Left ventricle myocardium inferior (tissue), 1 donor: ENCODE measurements at regions not wholly inside any gene's neighbourhood (a gene's known extent, or its start where the extent isn't known, plus 50 kb on each side); places are given as distances from the start of the nearest gene placed in this dataset.

Experiments
- DNase-seq: peaks from one replicate; pipeline ENCODE4 v3.0.0-alpha.2; 2020
- H3K27ac ChIP-seq: fragments of 200-600 bp; replicated peaks from 2 replicates; pipeline ENCODE4 v1.8.0; 2021
- H3K27me3 ChIP-seq: fragments of 200-600 bp; 2 replicates; pipeline ENCODE4 v1.8.0; 2021; ENCODE audit warnings: low read depth
- H3K36me3 ChIP-seq: fragments of 200-600 bp; 2 replicates; pipeline ENCODE4 v1.8.0; 2021
- H3K4me1 ChIP-seq: fragments of 200-600 bp; 2 replicates; pipeline ENCODE4 v1.8.0; 2021
- H3K4me3 ChIP-seq: fragments of 200-600 bp; 2 replicates; pipeline ENCODE4 v1.8.0; 2021; ENCODE audit warnings: mild to moderate bottlenecking, moderate library complexity
- H3K9me3 ChIP-seq: fragments of 200-600 bp; replicated peaks from 2 replicates; pipeline ENCODE4 v1.8.0; 2021
- intact Hi-C: fragments of 100-400 bp; cut with micrococcal nuclease; formaldehyde crosslinking; loops from one replicate; pipeline ENCODE4 v1.11.0; 2022
- TF ChIP-seq, protein P1 (sequence below): fragments of 200-600 bp; IDR thresholded peaks from 2 replicates; pipeline ENCODE4 v1.8.0; 2021; ENCODE audit warnings: antibody characterized with exemption, mild to moderate bottlenecking, borderline replicate concordance
- donor health status: DM: no; HTN: yes; CAD: no; lungs with severe emphysema.

DNA sequence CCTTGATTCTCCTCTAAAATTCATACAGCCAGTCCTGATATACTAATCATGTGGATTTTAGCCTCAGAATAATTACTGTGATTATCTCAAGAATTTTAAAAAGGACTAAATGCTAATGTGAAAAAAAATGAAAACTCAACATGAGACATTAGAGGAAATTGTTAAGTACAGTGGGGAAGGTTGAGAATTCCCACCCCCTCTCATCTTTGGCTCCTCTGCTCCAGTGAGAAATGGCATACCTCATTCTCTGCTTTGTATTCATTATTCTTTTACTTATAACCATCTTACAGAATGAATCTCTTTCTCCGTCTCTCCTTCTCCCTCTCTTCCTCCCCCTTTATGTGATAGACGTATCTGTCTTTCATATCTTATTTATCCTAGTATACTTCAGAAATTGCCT lies 70.9 kb downstream of the DIRAS3 start:
- Histone ChIP-seq H3K27ac (no peak overlapping the region), H3K9me3 (no peaks in the 10 kb centered on the region), H3K36me3 (no peaks in the 10 kb centered on the region), H3K4me3 (no peak overlapping the region), H3K27me3 (no peaks in the 10 kb centered on the region), H3K4me1 (peaks cover 9% of the 10 kb centered on the region)
- intact Hi-C loops = no loop called here
- TF ChIP-seq, protein P1, sequence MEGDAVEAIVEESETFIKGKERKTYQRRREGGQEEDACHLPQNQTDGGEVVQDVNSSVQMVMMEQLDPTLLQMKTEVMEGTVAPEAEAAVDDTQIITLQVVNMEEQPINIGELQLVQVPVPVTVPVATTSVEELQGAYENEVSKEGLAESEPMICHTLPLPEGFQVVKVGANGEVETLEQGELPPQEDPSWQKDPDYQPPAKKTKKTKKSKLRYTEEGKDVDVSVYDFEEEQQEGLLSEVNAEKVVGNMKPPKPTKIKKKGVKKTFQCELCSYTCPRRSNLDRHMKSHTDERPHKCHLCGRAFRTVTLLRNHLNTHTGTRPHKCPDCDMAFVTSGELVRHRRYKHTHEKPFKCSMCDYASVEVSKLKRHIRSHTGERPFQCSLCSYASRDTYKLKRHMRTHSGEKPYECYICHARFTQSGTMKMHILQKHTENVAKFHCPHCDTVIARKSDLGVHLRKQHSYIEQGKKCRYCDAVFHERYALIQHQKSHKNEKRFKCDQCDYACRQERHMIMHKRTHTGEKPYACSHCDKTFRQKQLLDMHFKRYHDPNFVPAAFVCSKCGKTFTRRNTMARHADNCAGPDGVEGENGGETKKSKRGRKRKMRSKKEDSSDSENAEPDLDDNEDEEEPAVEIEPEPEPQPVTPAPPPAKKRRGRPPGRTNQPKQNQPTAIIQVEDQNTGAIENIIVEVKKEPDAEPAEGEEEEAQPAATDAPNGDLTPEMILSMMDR = no peak
- DNase-seq = no peak

DNA sequence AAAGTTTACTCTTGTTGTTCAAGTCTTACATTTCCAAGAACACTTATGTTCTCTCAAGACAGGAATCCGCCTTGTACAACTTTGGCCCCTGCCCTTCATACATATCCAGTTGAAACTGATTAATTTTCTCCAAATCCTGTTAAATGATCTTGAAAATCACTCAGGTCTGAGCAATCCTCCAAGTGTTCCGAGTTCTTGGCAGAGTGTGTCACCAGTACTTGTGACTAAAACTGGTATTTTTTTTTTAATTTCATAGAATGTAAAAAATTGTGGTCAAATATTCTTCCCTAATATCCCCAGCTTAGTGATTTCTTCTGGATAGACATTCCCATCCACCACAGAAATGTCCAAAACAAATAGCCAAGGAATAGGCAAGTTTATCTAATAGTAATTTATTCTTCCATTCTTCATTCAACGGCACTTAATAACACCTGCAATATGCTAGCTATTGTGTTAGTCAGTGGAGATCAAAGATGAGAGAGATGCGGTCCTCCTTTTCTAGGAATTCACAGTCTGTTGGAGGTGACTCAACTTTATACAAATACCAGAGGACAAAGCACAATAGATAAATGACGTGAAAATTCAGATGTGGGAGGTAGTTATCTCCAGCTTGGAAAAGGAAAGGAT lies 71.4 kb downstream of the DIRAS3 start:
- Histone ChIP-seq H3K4me1 (peaks cover 4% of the 10 kb centered on the region), H3K27me3 (no peaks in the 10 kb centered on the region), H3K27ac (no peak overlapping the region), H3K4me3 (no peak overlapping the region), H3K36me3 (no peaks in the 10 kb centered on the region), H3K9me3 (no peaks in the 10 kb centered on the region)
- DNase-seq = no peak
- intact Hi-C loops = no loop called here
- TF ChIP-seq, protein P1 = no peak

DNA sequence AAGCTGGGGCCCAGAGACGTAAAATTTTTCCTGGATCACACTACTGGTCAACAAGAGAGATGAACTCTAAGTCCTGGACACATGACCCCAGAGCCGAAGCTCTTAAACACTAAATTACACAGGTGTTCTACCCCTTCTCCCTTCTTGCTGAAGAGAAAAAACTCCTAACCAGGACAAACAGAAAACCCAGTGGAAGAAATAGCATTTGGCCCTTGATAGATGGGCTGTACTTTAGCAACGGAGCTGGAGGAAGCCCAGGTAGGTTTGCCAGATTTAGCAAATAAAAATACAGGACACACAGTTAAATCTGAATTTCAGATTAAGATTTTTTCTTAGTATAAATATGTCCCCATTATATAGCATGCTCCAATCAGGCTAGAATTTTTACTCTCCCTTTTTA lies 72.7 kb downstream of the DIRAS3 start:
- Histone ChIP-seq H3K9me3 (no peaks in the 10 kb centered on the region), H3K27me3 (no peaks in the 10 kb centered on the region), H3K4me1 (no peaks in the 10 kb centered on the region), H3K36me3 (no peaks in the 10 kb centered on the region), H3K27ac (no peak overlapping the region), H3K4me3 (no peak overlapping the region)
- TF ChIP-seq, protein P1 = no peak
- intact Hi-C loops = no loop called here
- DNase-seq = no peak

DNA sequence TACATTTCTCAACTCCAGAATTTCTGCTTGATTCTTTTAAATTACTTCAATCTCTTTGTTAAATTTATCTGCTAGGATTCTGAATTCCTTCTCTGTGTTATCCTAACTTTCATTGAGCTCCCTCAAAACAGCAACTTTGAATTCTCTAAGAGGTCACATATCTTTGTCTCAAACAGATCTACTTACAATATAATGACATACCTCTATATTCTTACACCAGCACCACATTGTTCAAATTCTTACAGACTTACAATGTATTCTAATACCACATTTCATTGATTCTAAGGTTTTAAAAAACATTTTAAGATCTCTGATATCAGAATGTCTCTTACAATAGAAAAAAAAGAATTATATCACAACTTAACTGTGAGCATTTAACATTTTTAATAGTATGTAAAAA lies 77.4 kb downstream of the DIRAS3 start:
- H3K27ac ChIP-seq = no peak overlapping the region
- no peaks in the 10 kb centered on the region for H3K27me3 ChIP-seq
- no peak for DNase-seq
- no peaks in the 10 kb centered on the region for H3K4me1 ChIP-seq
- intact Hi-C loops = no loop called here
- TF ChIP-seq, protein P1 = no peak
- no peaks in the 10 kb centered on the region for H3K36me3 ChIP-seq
- H3K4me3 ChIP-seq = no peak overlapping the region
- no peaks in the 10 kb centered on the region for H3K9me3 ChIP-seq

DNA sequence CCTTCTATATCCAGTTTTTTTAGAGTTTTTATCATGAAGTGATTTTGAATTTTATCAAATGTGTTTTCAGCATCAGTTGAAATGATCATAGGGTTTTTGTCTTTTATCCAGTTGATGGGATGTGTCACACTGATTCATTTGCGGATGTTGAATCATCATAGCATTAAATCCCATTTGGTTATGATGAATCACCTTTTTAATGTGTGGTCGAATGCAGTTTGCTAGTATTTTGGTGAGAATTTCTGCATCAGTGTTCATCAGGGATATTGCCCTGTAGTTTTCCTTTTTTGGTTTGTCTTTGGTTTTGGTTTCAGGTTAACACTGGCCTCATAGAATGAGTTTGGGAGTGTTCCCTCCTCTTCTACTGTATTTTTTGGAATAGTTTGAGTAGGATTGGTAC lies 80.3 kb downstream of the DIRAS3 start:
- Histone ChIP-seq H3K4me3 (no peak overlapping the region), H3K27me3 (no peaks in the 10 kb centered on the region), H3K27ac (no peak overlapping the region), H3K36me3 (no peaks in the 10 kb centered on the region), H3K4me1 (no peaks in the 10 kb centered on the region), H3K9me3 (no peaks in the 10 kb centered on the region)
- no peak for DNase-seq
- TF ChIP-seq, protein P1 = no peak
- intact Hi-C loops = no loop called here
